ENCODE measurements at regions not wholly inside any gene's neighbourhood (a gene's known extent, or its start where the extent isn't known, plus 50 kb on each side); places are given as distances from the start of the nearest gene placed in this dataset.
A peak's percentile ranks its signal among the peaks of the same experiment; 100 is the strongest.
"Not testable (repeated sequence)": the region's sequence is repeated elsewhere in the genome, so short reads cannot be mapped to it uniquely, and the experiment has no call there.

DNA sequence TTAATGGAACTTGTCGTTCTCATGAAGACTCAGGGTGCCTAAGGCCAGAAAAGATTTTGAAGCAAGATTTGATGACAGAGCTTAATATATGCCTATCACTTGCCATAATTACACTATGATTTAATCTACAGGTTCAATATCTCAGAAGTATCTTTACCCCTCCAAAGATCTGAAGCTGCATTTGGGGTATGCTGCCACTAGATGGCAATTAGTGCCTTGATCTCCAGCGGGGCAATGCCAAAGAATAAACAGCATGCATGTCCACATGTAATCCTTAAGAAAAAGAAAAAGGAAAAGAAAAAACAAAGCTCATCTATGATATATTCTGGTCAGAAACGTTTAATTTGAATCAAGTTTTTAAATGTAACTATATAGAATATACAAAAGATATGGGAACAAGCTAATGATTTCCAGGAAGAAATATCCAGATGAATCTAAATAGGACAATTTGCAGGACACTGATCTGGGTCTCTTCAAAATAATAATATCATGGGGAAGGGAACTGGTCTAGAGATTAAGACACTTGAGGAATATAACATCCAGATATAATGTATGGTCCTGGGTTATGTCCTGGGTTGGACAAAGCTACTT is 55.0 kb upstream of the SOX14 start:
- DNase-seq (ENCODE audit: low spot score): peak; percentile 42
- H3K9me3 Mint-ChIP-seq: peaks cover 11% of the 10 kb centered on the region
- peaks cover 2% of the 10 kb centered on the region; the same call in 1 of the 2 replicates for H3K27me3 Mint-ChIP-seq (ENCODE audit: low read depth)
- ATAC-seq: 0 out of 2 replicates have a peak, but pooled peaks have one; percentile 36
- CTCF ChIA-PET: interaction anchor here (0.7 to 2.0 kb wide), 25 partner anchors 9 to 603 kb away, joined by 3 to 18 read pairs (median 4); no protein-coding TSS in a partner anchor
- H3K27ac Mint-ChIP-seq: no peak overlapping the region
- no peaks in the 10 kb centered on the region for H3K4me1 Mint-ChIP-seq
- no peaks in the 10 kb centered on the region for H3K36me3 Mint-ChIP-seq
- no peak overlapping the region for H3K4me3 Mint-ChIP-seq
- no peak for TF ChIP-seq ZNF416 (CRISPR knock-in tag; IDR thresholded peaks at IDR 0.05)
- no peak for TF ChIP-seq KAT7 (CRISPR knock-in tag; IDR thresholded peaks at IDR 0.05; ENCODE audit: borderline replicate concordance)
- TF ChIP-seq, protein P1, sequence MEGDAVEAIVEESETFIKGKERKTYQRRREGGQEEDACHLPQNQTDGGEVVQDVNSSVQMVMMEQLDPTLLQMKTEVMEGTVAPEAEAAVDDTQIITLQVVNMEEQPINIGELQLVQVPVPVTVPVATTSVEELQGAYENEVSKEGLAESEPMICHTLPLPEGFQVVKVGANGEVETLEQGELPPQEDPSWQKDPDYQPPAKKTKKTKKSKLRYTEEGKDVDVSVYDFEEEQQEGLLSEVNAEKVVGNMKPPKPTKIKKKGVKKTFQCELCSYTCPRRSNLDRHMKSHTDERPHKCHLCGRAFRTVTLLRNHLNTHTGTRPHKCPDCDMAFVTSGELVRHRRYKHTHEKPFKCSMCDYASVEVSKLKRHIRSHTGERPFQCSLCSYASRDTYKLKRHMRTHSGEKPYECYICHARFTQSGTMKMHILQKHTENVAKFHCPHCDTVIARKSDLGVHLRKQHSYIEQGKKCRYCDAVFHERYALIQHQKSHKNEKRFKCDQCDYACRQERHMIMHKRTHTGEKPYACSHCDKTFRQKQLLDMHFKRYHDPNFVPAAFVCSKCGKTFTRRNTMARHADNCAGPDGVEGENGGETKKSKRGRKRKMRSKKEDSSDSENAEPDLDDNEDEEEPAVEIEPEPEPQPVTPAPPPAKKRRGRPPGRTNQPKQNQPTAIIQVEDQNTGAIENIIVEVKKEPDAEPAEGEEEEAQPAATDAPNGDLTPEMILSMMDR (IDR thresholded peaks at IDR 0.05): peak; percentile 74
- TF ChIP-seq, protein P2, sequence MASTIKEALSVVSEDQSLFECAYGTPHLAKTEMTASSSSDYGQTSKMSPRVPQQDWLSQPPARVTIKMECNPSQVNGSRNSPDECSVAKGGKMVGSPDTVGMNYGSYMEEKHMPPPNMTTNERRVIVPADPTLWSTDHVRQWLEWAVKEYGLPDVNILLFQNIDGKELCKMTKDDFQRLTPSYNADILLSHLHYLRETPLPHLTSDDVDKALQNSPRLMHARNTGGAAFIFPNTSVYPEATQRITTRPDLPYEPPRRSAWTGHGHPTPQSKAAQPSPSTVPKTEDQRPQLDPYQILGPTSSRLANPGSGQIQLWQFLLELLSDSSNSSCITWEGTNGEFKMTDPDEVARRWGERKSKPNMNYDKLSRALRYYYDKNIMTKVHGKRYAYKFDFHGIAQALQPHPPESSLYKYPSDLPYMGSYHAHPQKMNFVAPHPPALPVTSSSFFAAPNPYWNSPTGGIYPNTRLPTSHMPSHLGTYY (CRISPR knock-in tag; IDR thresholded peaks at IDR 0.05): no peak
- POLR2A ChIA-PET: no interaction called here

GRCh38 chr3:137713965-137714364 is 50.1 kb upstream of the SOX14 start:
- H3K4me3 Mint-ChIP-seq; CTCF ChIA-PET; H3K27me3 Mint-ChIP-seq (ENCODE audit: low read depth); H3K27ac Mint-ChIP-seq; ATAC-seq; DNase-seq (ENCODE audit: low spot score); H3K36me3 Mint-ChIP-seq; H3K4me1 Mint-ChIP-seq; POLR2A ChIA-PET: not testable (repeated sequence)
- peak; percentile 52 for TF ChIP-seq NFYB (CRISPR knock-in tag; conservative IDR thresholded peaks at IDR 0.05; ENCODE audit: low read depth)
- H3K9me3 Mint-ChIP-seq: peaks cover 29% of the 10 kb centered on the region

All from WTC11 (cell line).